ENCODE measurements at regions not wholly inside any gene's neighbourhood (a gene's known extent, or its start where the extent isn't known, plus 50 kb on each side); places are given as distances from the start of the nearest gene placed in this dataset.

GRCh38 chr5:85841653-85842052 lies 776.1 kb upstream of the COX7C start:
- 51 to 60% methylated on average over 2 of the region's 2 CpGs for WGBS, 2 donors
- intact Hi-C loops (cut with DNase I) = no loop called here

DNA sequence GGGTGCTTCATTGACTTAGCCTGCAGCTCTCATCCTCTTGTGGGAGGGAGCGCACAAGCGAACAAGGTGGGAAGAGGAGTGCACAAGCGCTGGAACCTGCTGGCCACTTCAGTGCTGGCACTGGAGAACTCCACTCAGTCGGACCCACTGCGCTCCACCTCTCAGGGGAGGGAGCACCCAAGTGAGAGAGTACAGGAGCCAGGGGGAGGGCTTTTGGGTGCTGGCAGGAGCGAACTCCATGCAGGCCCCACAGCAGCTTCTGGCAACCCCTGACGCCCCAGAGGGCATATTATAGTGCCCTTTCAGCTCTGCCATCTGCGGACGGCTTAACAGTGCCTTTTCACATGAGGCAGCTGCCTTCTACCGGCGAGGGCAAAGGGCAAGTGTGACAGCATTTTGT lies 774.2 kb upstream of the COX7C start:
- Histone ChIP-seq H3K27ac (no peak overlapping the region), H3K9me3 (no peaks in the 10 kb centered on the region), H3K27me3 (no peaks in the 10 kb centered on the region), H3K36me3 (no peaks in the 10 kb centered on the region), H3K4me1 (no peaks in the 10 kb centered on the region), H3K4me3 (no peak overlapping the region)
- no peak for TF ChIP-seq CTCF (IDR thresholded peaks at IDR 0.05)
- TF ChIP-seq POLR2AphosphoS5 (IDR thresholded peaks at IDR 0.05) = no peak
- TF ChIP-seq POLR2A (IDR thresholded peaks at IDR 0.05) = no peak
- TF ChIP-seq EP300 (IDR thresholded peaks at IDR 0.05) = no peak
- intact Hi-C loops (cut with DNase I) = no loop called here
- WGBS, 2 donors = 85 to 89% methylated on average over 11 of the region's 11 CpGs
- DNase-seq = peak; percentile 46

More at GRCh38 chr5:85841653-85842052, 776.1 kb upstream of the COX7C start:
- Histone ChIP-seq H3K4me1 (no peaks in the 10 kb centered on the region), H3K9me3 (no peaks in the 10 kb centered on the region), H3K4me3 (no peak overlapping the region), H3K27me3 (no peaks in the 10 kb centered on the region), H3K27ac (no peak overlapping the region), H3K36me3 (no peaks in the 10 kb centered on the region)
- DNase-seq = no peak
- TF ChIP-seq EP300 (IDR thresholded peaks at IDR 0.05) (no peak), POLR2AphosphoS5 (IDR thresholded peaks at IDR 0.05) (no peak), CTCF (IDR thresholded peaks at IDR 0.05) (no peak), POLR2A (IDR thresholded peaks at IDR 0.05) (no peak)

- no peaks in the 10 kb centered on the region for H3K9me3 ChIP-seq
- DNase-seq = no peak
- 43 to 61% methylated on average over 4 of the region's 4 CpGs for WGBS, 2 donors
- no peak for TF ChIP-seq EP300 (IDR thresholded peaks at IDR 0.05)
- no peak for TF ChIP-seq POLR2AphosphoS5 (IDR thresholded peaks at IDR 0.05)
- TF ChIP-seq POLR2A (IDR thresholded peaks at IDR 0.05) = no peak
- no peak for TF ChIP-seq CTCF (IDR thresholded peaks at IDR 0.05)
- intact Hi-C loops (cut with DNase I) = no loop called here
- H3K27ac ChIP-seq = no peak overlapping the region
- H3K27me3 ChIP-seq = no peaks in the 10 kb centered on the region
- H3K4me1 ChIP-seq = no peaks in the 10 kb centered on the region
- no peaks in the 10 kb centered on the region for H3K36me3 ChIP-seq
- H3K4me3 ChIP-seq = no peak overlapping the region
Observed at GRCh38 chr5:85849411-85849810, 768.3 kb upstream of the COX7C start.

DNA sequence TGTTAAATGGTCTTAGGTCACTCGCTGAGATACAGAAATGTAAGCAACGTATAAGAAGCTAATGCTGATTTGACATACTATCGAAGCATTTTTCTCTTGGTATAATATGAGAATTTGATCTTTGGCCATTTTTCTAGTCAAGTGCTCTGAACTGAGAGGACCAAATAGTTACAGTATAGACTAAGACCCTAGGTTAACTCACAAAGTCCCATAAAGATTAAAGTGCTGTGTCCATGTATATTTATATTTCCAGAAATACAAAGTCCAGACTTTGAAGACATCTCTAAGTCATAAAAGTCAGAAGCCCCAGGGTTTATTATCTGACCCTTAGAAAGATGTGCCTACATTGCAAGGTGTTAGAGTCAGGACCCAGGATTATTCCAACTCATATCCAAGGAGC lies 752.4 kb upstream of the COX7C start:
- TF ChIP-seq CTCF (IDR thresholded peaks at IDR 0.05) = no peak
- no peak for TF ChIP-seq EP300 (IDR thresholded peaks at IDR 0.05)
- no peaks in the 10 kb centered on the region for H3K36me3 ChIP-seq
- H3K27me3 ChIP-seq = no peaks in the 10 kb centered on the region
- H3K4me3 ChIP-seq = no peak overlapping the region
- no peak for DNase-seq
- no peak overlapping the region for H3K27ac ChIP-seq
- intact Hi-C loops (cut with DNase I) = no loop called here
- no peaks in the 10 kb centered on the region for H3K4me1 ChIP-seq
- H3K9me3 ChIP-seq = no peaks in the 10 kb centered on the region
- 86 to 87% methylated on average over 3 of the region's 3 CpGs for WGBS, 2 donors

GRCh38 chr5:85868070-85868469 lies 749.7 kb upstream of the COX7C start:
- 75 to 88% methylated on average over 5 of the region's 5 CpGs for WGBS, 2 donors
- Histone ChIP-seq H3K4me3 (no peak overlapping the region), H3K27ac (no peak overlapping the region), H3K27me3 (no peaks in the 10 kb centered on the region), H3K4me1 (no peaks in the 10 kb centered on the region), H3K36me3 (no peaks in the 10 kb centered on the region), H3K9me3 (no peaks in the 10 kb centered on the region)
- TF ChIP-seq POLR2AphosphoS5 (IDR thresholded peaks at IDR 0.05) (no peak), EP300 (IDR thresholded peaks at IDR 0.05) (no peak), POLR2A (IDR thresholded peaks at IDR 0.05) (no peak), CTCF (IDR thresholded peaks at IDR 0.05) (no peak)
- DNase-seq = no peak
- intact Hi-C loops (cut with DNase I) = no loop called here
